ENCODE measurements at regions not wholly inside any gene's neighbourhood (a gene's known extent, or its start where the extent isn't known, plus 50 kb on each side); places are given as distances from the start of the nearest gene placed in this dataset.
"Not testable (repeated sequence)": the region's sequence is repeated elsewhere in the genome, so short reads cannot be mapped to it uniquely, and the experiment has no call there.

- not testable (repeated sequence) for DNase-seq (ENCODE audit: low read depth)
These were observed 361.3 kb downstream of the MATN1 start for GRCh38 chr1:30361890-30362602.

GRCh38 chr1:30360753-30361152 lies 362.6 kb downstream of the MATN1 start:
- no peak for DNase-seq (ENCODE audit: low read depth)

DNA sequence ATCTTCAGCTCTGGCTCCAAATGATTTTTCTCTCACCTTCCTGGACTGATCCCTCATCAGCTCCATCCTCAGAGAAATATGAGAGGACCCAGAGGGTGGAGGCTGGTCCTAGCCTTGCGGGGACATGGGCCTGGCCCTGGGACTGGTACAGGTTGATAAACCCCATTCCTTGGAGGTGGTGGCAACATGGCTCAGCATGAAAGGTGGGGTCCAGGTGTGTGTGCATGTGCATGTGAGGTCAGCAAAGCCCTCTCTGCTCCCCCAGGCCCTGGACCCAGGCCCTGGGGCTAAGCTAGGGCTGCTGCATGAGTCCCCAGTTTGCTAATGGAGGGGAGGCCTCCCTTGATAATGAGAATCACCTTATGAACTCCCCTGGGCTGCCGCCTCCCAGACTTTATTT lies 363.1 kb downstream of the MATN1 start:
- DNase-seq (ENCODE audit: low read depth): no peak

DNA sequence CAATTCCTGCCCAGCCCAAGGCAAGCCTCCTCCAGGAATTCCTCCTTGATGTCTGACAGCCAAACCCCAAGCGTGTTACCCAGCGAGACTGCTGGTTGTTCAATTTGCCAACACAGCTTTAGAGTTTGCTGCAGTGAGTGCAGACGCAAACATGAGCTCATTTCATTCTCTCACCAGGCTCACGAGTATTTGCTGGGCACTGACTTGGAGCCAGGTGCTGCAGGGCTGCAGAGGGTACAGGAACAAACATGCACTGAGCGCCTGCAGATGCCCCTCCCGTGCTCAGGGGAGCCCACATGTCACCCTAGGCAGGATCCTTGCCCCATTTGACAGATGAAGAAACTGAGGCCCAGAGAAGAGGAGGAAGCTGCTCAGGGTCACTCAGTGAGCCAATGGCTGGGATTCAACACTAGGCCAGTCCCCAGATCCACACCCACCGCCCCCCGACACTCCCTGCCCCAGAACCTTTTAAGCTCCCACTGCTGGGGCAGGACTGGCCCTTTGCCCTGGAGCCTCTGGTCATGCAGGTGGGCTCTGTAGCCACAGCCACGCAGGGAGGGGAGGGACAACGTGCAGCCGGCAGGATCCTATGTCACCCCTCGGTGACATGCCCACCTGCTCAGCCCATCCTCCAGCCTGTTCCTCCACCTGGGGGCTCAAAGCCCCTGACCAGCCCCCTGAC lies 363.7 kb downstream of the MATN1 start:
- no peak for DNase-seq (ENCODE audit: low read depth)

GRCh38 chr1:30358500-30358899 lies 364.9 kb downstream of the MATN1 start:
- DNase-seq (ENCODE audit: low read depth): no peak

DNA sequence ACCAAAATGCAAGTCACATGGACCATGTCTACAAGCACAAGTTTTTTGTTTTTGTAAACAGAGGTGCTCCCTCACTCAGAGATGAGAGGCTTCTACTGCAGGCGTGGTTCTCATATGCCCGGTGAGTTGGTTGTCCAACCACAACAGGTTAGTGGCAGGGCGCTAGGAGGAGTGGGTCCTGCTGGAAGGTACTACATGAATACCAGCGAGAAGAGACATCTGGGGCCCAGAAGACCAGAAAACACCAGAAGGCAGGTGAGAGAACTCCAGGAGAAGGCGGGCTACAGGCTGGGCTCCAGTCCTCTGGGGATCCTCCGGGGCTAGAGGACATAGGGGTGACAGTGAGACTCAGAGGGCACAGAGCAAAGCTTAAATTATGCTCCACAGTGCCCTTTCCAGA lies 366.5 kb downstream of the MATN1 start:
- no peak for DNase-seq (ENCODE audit: low read depth)

DNA sequence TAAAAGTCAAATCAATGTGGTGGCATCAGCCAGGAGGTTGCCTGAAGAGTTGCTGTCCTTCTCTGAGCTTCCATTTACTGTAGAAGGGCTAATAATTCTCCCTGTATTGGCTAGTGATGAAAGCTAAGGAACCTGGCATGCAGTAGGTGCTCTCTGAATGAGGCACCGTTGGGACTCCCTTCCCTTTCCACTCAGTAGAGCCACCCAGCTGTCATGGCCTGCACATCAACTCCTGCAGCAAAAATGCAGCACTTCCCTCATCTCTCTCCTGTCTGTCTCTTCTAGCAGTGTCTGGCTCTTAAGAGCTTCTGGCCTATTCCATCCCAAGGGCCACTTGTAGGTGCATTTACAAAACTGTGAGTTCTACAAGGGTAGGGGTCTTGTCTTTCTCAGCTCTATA lies 369.0 kb downstream of the MATN1 start:
- no peak for DNase-seq (ENCODE audit: low read depth)

- no peak for DNase-seq (ENCODE audit: low read depth)
These were observed 369.7 kb downstream of the MATN1 start for GRCh38 chr1:30353637-30354036.

DNA sequence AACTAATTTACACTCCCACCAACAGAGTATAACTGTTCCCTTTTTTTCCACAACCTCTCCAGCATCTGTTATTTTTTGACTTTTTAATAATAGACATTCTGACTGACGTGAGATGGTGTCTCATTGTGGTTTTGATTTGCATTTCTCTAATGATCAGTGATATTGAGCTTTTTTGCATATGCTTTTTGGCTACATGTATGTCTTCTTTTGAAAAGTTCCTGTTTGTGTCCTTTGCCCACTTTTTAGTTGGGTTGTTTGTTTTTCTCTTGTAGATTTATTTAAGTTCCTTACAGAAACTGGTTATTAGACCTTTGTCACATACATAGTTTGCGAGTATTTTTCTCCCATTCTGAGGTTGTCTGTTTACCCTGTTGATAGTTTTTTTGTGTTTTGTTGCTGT lies 375.2 kb downstream of the MATN1 start:
- no peak for DNase-seq (ENCODE audit: low read depth)

DNA sequence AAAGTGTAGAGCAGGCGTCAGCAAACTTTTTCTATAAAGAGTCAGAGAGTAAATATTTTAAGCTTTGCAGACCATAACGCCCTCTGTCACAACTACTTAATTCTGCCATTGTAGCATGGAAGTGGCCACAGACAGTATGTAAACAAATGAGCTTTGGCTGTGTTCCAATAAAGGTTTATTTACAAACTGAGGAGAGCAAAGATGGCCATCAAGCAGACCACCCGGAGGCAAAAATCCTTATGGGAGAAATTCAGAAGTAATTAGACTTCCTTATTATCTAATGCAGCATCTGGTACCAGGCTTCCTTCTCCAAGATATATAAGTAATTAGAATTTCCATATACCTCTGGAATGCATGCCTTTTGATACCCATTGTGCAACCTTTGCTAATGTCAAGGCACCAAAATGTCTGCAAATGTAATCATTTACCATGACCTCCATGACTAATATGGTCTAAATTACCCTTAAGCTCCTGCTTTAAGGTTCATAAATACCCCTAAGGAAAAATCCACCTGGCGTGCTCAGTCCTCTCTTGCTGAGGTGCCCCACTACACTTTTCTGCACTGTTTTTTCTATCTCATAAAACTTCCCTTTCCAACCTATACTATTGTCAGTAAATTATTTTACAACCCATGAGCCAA lies 377.8 kb downstream of the MATN1 start:
- no peak for DNase-seq (ENCODE audit: low read depth)

DNA sequence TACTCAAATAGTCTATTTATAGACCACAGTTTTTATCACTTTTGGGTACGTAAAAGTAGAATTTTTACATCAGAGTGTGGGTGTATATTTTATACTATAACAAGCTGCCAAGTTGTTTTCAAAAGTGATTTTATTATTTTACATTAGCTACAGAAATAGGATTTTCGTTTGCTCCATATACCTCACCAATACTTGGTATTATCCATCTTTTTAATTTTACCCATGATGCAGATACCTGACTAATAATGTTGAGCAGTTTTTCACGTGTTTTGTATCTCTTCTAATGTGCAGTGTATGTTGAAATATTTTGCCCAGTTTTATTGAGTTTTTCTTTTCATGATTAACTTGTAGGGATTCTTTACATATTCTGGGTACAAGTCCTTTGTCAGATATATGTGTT lies 379.8 kb downstream of the MATN1 start:
- DNase-seq (ENCODE audit: low read depth): no peak

DNA sequence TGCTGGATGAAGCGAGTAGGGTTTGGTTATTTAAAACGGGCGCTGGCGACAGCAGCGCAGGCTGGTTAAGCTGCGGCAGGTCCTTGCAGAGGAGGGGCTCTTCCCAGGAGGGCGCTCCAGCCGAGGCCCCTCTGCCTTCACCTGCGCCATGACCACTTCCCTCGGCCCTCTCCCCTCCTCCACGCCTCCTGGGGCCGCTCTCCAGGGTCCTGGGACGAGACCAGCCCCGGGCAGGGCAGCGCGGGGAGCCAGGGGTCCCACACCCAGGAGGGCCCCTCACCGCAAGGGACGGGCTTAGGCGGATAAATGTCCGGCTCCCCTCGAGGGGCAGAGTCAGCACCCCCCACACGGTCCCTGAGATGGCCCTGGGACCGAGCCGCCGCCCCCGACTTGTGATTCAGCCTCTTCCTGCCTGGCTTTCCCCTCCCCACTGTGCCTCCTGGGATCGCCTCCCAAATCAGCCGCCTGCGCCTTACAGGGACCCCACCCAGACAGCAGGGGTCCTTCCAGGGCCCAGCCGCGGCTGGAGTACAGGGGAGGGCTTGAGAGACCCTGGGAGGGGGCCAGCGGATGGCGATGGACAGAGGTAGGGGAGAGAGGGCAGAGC lies 380.7 kb downstream of the MATN1 start:
- no peak for DNase-seq (ENCODE audit: low read depth)

GRCh38 chr1:30340934-30341333 lies 382.5 kb downstream of the MATN1 start:
- DNase-seq (ENCODE audit: low read depth): no peak

DNA sequence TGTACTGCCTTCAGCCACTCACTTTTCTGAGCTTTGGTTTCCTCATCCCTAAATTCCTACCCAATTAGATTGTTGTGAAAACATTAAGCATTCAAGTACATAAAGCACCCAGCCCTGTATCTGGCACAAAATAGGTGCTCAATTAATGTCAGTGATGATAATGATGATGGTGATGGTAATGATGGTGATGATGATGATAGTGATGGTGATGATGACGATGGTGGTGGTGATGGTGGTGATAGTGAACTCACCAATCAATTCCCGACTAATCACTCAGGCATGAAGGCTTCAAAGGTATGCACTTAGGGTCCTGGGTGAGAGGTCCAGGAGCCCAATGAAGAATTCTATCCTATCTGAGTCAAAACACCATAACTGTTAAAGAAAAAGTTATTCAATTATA lies 383.5 kb downstream of the MATN1 start:
- DNase-seq (ENCODE audit: low read depth): no peak

DNA sequence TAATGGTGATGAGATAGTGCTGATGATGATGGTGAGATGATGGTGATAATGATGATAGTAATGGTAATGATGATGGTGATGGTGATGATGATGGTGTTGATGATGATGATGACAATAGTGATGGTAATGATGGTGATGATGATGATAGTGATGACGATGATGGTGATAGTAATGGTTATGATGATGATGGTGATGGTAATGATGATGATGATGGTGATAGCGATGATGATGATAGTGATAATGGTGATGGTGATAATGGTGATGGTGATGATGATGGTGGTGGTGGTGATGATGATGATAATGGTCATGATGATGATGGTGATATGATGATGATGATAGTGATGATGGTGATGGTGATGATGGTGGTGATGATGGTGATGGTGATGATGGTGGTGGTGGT lies 384.6 kb downstream of the MATN1 start:
- no peak for DNase-seq (ENCODE audit: low read depth)

GRCh38 chr1:30337324-30337620 lies 386.1 kb downstream of the MATN1 start:
- no peak for DNase-seq (ENCODE audit: low read depth)

- DNase-seq (ENCODE audit: low read depth): no peak
These were observed 386.6 kb downstream of the MATN1 start for GRCh38 chr1:30336550-30337323.

- no peak for DNase-seq (ENCODE audit: low read depth)
These were observed 387.4 kb downstream of the MATN1 start for GRCh38 chr1:30335997-30336390.

- no peak for DNase-seq (ENCODE audit: low read depth)
These were observed 387.9 kb downstream of the MATN1 start for GRCh38 chr1:30335389-30335996.

DNA sequence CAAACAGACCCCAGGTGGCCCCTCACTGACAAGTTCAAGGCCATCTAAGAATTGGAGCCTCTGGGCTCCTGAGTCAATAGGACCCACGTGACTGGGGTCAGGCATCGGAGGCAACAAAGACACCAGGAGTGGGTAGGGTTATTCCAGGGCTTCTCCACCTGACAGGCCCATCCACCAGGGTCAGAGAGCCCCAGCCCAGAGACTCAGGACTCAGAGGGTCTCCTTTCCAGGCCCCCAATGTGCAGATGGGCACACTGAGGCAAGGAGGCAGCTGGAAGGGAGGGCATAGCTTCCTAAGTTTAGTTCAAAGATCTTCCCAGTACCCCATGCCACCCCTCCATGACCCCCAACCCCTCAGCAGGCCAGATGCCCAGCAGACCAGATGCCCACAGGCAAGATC lies 388.6 kb downstream of the MATN1 start:
- DNase-seq (ENCODE audit: low read depth): no peak

DNA sequence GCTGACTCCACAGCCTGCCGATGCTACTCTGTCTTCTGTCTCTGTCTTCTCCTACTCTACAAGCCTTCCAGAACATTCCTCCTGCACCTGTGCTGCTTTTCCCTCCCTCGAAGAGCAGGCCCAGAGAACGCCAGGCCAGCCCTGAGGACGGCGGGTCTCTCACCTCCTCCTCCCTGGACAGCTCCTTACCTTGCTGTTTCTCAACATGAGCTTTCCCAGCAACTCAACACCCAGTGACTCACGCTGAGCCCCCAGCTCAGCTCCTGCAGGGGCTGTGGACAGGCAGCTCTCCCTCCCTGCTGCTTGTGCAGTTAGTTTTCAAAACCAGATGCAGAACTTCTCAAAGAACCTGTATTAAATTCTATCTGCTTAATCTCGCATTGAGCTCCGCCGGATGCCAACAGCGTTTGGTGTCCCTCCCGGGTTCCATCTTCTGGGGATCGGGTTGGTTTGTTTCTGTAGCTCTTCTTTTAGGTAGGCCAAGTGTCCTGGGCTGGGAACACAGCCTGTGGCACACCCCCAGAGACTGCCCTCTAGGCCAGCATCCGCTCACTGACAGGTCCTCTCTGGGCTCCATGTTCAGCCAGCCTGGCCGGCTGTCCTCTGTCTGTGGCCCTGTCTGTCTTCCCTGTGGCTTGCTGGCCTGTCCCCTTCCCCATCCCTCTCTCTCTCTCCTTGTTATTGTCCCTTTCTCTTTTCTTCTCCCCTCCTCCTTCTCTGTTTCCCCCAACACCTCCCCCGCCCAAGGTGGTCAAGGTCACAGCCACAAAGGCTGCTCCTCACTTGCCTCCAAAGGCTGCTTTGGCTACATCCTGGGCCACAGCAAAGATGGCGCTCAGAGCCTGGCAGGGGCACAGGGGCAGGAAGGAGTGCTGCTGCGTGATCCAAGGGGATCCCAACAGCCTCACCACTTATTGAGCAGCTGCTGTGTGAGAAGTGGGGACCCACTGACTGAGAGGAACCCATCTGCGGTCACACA lies 391.0 kb downstream of the MATN1 start:
- no peak for DNase-seq (ENCODE audit: low read depth)
